ENCODE measurements at regions not wholly inside any gene's neighbourhood (a gene's known extent, or its start where the extent isn't known, plus 50 kb on each side); places are given as distances from the start of the nearest gene placed in this dataset.

DNA sequence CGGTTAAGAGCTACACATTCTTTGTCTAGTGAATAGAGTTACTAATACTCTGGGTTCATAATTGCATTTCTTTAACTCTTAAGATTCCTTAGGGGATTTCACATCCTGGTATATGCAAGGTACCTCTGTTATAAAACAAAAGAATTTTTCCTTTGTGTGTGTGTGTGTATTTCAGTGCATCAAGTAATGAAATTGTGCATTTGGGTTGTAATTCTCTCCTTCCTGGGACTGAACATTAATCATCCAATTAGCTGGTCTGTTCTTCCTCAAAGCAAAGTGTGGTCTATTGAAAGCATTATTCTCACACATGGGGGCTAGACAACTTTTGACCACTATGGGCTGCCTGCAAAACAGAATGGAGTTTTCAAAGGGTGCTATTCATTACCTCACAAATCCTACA, 74.0 kb downstream of the ZC3H11B start:
- ChIA-PET POLR2A (no interaction called here), RAD21 (ENCODE audit: low non-redundant PET in 1 of 2, low total read pairs in 2 of 2, uncharacterized antibody in 2 of 2, unreplicated experiment in 2 of 2) (no interaction called here), CTCF (no interaction called here)
- Histone ChIP-seq H3K4me1 (ENCODE audit: control insufficient read depth in 1 of 2, insufficient read depth in 2 of 2, low read length in 2 of 2) (no peaks in the 10 kb centered on the region), H3K4me3 (replicated peaks in 1 of 2; ENCODE audit: low read depth in 1 of 2, low read length in 2 of 2) (no peak overlapping the region), H3K9me2 (ENCODE audit: insufficient read depth) (no peaks in the 10 kb centered on the region), H3K79me2 (ENCODE audit: insufficient read depth, low read length) (no peaks in the 10 kb centered on the region), H4K20me1 (ENCODE audit: insufficient read depth) (no peaks in the 10 kb centered on the region), H2AFZ (ENCODE audit: low read depth, low read length, poor library complexity, severe bottlenecking) (no peak overlapping the region), H3K4me2 (ENCODE audit: low read length) (no peak overlapping the region), H3K9me3 (ENCODE audit: control insufficient read depth in 1 of 2, insufficient read depth in 1 of 2, low read depth in 1 of 2, low read length in 2 of 2) (no peaks in the 10 kb centered on the region), H3K9ac (ENCODE audit: low read length) (no peak overlapping the region), H3K27me3 (ENCODE audit: insufficient read depth, low read length) (peaks cover 10% of the 10 kb centered on the region; the same call in 1 of the 2 replicates), H3K36me3 (ENCODE audit: control insufficient read depth in 1 of 2, insufficient read depth in 2 of 2, low read length in 2 of 2) (no peaks in the 10 kb centered on the region), H3K27ac (ENCODE audit: low read depth, low read length) (no peak overlapping the region)
- no peak for ATAC-seq
- no TSS peak for BruUV-seq (replicated peaks)
- intact Hi-C loops (cut with micrococcal nuclease): no loop called here
- no peak for DNase-seq (ENCODE audit: low read depth, low spot score)
- no peak for TF ChIP-seq EZH2phosphoT487 (IDR thresholded peaks at IDR 0.05; ENCODE audit: borderline replicate concordance)
- TF ChIP-seq, protein P1, sequence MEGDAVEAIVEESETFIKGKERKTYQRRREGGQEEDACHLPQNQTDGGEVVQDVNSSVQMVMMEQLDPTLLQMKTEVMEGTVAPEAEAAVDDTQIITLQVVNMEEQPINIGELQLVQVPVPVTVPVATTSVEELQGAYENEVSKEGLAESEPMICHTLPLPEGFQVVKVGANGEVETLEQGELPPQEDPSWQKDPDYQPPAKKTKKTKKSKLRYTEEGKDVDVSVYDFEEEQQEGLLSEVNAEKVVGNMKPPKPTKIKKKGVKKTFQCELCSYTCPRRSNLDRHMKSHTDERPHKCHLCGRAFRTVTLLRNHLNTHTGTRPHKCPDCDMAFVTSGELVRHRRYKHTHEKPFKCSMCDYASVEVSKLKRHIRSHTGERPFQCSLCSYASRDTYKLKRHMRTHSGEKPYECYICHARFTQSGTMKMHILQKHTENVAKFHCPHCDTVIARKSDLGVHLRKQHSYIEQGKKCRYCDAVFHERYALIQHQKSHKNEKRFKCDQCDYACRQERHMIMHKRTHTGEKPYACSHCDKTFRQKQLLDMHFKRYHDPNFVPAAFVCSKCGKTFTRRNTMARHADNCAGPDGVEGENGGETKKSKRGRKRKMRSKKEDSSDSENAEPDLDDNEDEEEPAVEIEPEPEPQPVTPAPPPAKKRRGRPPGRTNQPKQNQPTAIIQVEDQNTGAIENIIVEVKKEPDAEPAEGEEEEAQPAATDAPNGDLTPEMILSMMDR (IDR thresholded peaks at IDR 0.05 in 2 of 3, conservative IDR thresholded peaks at IDR 0.05 in 1 of 3; ENCODE audit: borderline replicate concordance in 1 of 3, insufficient read depth in 1 of 3, low read depth in 2 of 3, low read length in 2 of 3): no peak
- TF ChIP-seq YY1 (IDR thresholded peaks at IDR 0.05; ENCODE audit: extremely low read depth, insufficient replicate concordance, low read depth, low read length): no peak
- no peak for TF ChIP-seq CEBPB (IDR thresholded peaks at IDR 0.05; ENCODE audit: low read depth)
- no peak for TF ChIP-seq FOSL1 (IDR thresholded peaks at IDR 0.05; ENCODE audit: low read depth)
- no peak for TF ChIP-seq EGR1 (IDR thresholded peaks at IDR 0.05; ENCODE audit: low read depth)
- no peak for TF ChIP-seq SIN3A (IDR thresholded peaks at IDR 0.05; ENCODE audit: low read depth)
- TF ChIP-seq JUND (IDR thresholded peaks at IDR 0.05): no peak
- no peak for TF ChIP-seq POLR2AphosphoS5 (IDR thresholded peaks at IDR 0.05; ENCODE audit: low read depth, low read length)
- TF ChIP-seq, protein P2, sequence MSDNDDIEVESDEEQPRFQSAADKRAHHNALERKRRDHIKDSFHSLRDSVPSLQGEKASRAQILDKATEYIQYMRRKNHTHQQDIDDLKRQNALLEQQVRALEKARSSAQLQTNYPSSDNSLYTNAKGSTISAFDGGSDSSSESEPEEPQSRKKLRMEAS (IDR thresholded peaks at IDR 0.05): no peak
- no peak for TF ChIP-seq SP1 (IDR thresholded peaks at IDR 0.05; ENCODE audit: low read depth)
- TF ChIP-seq CBX3 (IDR thresholded peaks at IDR 0.05; ENCODE audit: low read depth): no peak
- no peak for TF ChIP-seq EZH2 (IDR thresholded peaks at IDR 0.05)
- no peak for TF ChIP-seq TCF7L2 (IDR thresholded peaks at IDR 0.05; ENCODE audit: borderline replicate concordance, extremely low read depth, insufficient read depth, insufficient read length)
- no peak for TF ChIP-seq POLR2A (IDR thresholded peaks at IDR 0.05; ENCODE audit: borderline replicate concordance, extremely low read depth, insufficient read depth, insufficient read length)
- TF ChIP-seq, protein P3, sequence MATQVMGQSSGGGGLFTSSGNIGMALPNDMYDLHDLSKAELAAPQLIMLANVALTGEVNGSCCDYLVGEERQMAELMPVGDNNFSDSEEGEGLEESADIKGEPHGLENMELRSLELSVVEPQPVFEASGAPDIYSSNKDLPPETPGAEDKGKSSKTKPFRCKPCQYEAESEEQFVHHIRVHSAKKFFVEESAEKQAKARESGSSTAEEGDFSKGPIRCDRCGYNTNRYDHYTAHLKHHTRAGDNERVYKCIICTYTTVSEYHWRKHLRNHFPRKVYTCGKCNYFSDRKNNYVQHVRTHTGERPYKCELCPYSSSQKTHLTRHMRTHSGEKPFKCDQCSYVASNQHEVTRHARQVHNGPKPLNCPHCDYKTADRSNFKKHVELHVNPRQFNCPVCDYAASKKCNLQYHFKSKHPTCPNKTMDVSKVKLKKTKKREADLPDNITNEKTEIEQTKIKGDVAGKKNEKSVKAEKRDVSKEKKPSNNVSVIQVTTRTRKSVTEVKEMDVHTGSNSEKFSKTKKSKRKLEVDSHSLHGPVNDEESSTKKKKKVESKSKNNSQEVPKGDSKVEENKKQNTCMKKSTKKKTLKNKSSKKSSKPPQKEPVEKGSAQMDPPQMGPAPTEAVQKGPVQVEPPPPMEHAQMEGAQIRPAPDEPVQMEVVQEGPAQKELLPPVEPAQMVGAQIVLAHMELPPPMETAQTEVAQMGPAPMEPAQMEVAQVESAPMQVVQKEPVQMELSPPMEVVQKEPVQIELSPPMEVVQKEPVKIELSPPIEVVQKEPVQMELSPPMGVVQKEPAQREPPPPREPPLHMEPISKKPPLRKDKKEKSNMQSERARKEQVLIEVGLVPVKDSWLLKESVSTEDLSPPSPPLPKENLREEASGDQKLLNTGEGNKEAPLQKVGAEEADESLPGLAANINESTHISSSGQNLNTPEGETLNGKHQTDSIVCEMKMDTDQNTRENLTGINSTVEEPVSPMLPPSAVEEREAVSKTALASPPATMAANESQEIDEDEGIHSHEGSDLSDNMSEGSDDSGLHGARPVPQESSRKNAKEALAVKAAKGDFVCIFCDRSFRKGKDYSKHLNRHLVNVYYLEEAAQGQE (IDR thresholded peaks at IDR 0.05; ENCODE audit: low read depth): no peak
- no peak for TF ChIP-seq ZFX (IDR thresholded peaks at IDR 0.05)
- no peak for TF ChIP-seq SRF (IDR thresholded peaks at IDR 0.05; ENCODE audit: low read depth)
- TF ChIP-seq ELF1 (IDR thresholded peaks at IDR 0.05; ENCODE audit: borderline replicate concordance, low read depth): no peak
- no peak for TF ChIP-seq RAD21 (IDR thresholded peaks at IDR 0.05; ENCODE audit: low read depth)

Measured in HCT116 (cell line).